ENCODE measurements at regions not wholly inside any gene's neighbourhood (a gene's known extent, or its start where the extent isn't known, plus 50 kb on each side); places are given as distances from the start of the nearest gene placed in this dataset.

DNA sequence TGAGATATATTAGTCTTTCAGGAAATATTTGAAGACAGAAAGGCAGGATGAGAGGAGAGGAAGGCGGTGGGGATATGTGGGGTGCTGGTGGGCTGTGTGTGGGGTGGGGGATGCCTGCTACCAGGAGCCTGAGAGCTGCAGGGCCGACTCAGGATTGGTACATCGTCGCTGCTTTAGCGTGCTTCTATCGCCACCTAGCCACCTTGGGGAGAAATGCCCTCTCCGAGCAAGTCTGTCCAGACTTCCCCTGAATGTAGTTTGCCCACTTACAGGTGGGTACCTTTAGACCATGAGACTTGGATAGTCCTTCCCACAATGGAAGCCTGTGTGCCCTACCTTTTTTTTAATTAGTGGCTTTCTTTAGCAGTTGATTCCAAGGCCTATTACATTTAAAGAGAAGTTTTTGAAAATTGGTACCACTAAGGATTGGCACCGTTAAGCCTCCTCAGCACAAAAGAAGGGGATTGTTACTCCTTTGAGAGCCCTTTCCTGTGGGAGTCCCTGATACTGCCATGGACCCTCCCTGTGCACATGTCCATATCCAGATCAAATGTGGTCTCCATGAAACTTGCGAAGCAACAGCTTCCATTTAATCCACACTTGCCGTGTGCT, 114.1 kb upstream of the NDUFV2 start (continued):
- TF ChIP-seq, protein P1, sequence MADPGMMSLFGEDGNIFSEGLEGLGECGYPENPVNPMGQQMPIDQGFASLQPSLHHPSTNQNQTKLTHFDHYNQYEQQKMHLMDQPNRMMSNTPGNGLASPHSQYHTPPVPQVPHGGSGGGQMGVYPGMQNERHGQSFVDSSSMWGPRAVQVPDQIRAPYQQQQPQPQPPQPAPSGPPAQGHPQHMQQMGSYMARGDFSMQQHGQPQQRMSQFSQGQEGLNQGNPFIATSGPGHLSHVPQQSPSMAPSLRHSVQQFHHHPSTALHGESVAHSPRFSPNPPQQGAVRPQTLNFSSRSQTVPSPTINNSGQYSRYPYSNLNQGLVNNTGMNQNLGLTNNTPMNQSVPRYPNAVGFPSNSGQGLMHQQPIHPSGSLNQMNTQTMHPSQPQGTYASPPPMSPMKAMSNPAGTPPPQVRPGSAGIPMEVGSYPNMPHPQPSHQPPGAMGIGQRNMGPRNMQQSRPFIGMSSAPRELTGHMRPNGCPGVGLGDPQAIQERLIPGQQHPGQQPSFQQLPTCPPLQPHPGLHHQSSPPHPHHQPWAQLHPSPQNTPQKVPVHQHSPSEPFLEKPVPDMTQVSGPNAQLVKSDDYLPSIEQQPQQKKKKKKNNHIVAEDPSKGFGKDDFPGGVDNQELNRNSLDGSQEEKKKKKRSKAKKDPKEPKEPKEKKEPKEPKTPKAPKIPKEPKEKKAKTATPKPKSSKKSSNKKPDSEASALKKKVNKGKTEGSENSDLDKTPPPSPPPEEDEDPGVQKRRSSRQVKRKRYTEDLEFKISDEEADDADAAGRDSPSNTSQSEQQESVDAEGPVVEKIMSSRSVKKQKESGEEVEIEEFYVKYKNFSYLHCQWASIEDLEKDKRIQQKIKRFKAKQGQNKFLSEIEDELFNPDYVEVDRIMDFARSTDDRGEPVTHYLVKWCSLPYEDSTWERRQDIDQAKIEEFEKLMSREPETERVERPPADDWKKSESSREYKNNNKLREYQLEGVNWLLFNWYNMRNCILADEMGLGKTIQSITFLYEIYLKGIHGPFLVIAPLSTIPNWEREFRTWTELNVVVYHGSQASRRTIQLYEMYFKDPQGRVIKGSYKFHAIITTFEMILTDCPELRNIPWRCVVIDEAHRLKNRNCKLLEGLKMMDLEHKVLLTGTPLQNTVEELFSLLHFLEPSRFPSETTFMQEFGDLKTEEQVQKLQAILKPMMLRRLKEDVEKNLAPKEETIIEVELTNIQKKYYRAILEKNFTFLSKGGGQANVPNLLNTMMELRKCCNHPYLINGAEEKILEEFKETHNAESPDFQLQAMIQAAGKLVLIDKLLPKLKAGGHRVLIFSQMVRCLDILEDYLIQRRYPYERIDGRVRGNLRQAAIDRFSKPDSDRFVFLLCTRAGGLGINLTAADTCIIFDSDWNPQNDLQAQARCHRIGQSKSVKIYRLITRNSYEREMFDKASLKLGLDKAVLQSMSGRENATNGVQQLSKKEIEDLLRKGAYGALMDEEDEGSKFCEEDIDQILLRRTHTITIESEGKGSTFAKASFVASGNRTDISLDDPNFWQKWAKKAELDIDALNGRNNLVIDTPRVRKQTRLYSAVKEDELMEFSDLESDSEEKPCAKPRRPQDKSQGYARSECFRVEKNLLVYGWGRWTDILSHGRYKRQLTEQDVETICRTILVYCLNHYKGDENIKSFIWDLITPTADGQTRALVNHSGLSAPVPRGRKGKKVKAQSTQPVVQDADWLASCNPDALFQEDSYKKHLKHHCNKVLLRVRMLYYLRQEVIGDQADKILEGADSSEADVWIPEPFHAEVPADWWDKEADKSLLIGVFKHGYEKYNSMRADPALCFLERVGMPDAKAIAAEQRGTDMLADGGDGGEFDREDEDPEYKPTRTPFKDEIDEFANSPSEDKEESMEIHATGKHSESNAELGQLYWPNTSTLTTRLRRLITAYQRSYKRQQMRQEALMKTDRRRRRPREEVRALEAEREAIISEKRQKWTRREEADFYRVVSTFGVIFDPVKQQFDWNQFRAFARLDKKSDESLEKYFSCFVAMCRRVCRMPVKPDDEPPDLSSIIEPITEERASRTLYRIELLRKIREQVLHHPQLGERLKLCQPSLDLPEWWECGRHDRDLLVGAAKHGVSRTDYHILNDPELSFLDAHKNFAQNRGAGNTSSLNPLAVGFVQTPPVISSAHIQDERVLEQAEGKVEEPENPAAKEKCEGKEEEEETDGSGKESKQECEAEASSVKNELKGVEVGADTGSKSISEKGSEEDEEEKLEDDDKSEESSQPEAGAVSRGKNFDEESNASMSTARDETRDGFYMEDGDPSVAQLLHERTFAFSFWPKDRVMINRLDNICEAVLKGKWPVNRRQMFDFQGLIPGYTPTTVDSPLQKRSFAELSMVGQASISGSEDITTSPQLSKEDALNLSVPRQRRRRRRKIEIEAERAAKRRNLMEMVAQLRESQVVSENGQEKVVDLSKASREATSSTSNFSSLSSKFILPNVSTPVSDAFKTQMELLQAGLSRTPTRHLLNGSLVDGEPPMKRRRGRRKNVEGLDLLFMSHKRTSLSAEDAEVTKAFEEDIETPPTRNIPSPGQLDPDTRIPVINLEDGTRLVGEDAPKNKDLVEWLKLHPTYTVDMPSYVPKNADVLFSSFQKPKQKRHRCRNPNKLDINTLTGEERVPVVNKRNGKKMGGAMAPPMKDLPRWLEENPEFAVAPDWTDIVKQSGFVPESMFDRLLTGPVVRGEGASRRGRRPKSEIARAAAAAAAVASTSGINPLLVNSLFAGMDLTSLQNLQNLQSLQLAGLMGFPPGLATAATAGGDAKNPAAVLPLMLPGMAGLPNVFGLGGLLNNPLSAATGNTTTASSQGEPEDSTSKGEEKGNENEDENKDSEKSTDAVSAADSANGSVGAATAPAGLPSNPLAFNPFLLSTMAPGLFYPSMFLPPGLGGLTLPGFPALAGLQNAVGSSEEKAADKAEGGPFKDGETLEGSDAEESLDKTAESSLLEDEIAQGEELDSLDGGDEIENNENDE (IDR thresholded peaks at IDR 0.05; ENCODE audit: insufficient replicate concordance, low read length) = no peak
- TF ChIP-seq BACH1 (IDR thresholded peaks at IDR 0.05; ENCODE audit: low read length) (no peak), TEAD4 (IDR thresholded peaks at IDR 0.05; ENCODE audit: low read depth, low read length) (no peak)

Measured in H1 (cell line).